ENCODE measurements at regions not wholly inside any gene's neighbourhood (a gene's known extent, or its start where the extent isn't known, plus 50 kb on each side); places are given as distances from the start of the nearest gene placed in this dataset.

- Histone ChIP-seq H3K27me3 (ENCODE audit: insufficient read depth, low read depth, low read length) (no peaks in the 10 kb centered on the region), H3K9ac (ENCODE audit: low read length) (no peak overlapping the region), H3K79me2 (replicated peaks; ENCODE audit: insufficient read depth, low read length) (no peaks in the 10 kb centered on the region)
Measured at GRCh38 chr10:30793093-30793492, 163.5 kb upstream of the LYZL2 start.

GRCh38 chr10:30792025-30792424 is 162.5 kb upstream of the LYZL2 start:
- H3K9me3 ChIP-seq (ENCODE audit: low read length), result peaks cover 3% of the 10 kb centered on the region
- no peak overlapping the region for H3K4me3 ChIP-seq (ENCODE audit: low read length)
- no peaks in the 10 kb centered on the region for H3K27me3 ChIP-seq (ENCODE audit: insufficient read depth, low read depth, low read length)
- no peak overlapping the region for H3K9ac ChIP-seq (ENCODE audit: low read length)
- TF ChIP-seq REST (IDR thresholded peaks at IDR 0.05; ENCODE audit: borderline replicate concordance), result no peak
- TF ChIP-seq RAD21 (conservative IDR thresholded peaks at IDR 0.05), result no peak
- TF ChIP-seq POLR2AphosphoS5 (IDR thresholded peaks at IDR 0.05), result no peak
- TF ChIP-seq TAF1 (IDR thresholded peaks at IDR 0.05; ENCODE audit: low read depth), result no peak
- TF ChIP-seq EP300 (conservative IDR thresholded peaks at IDR 0.05; ENCODE audit: poor library complexity, severe bottlenecking), result no peak
- TF ChIP-seq SMC3 (conservative IDR thresholded peaks at IDR 0.05; ENCODE audit: poor library complexity), result no peak
- TF ChIP-seq EZH2 (IDR thresholded peaks at IDR 0.05; ENCODE audit: borderline replicate concordance, insufficient read depth, low read length, poor library complexity, severe bottlenecking), result no peak
- TF ChIP-seq CTCF (IDR thresholded peaks at IDR 0.05; ENCODE audit: poor library complexity, severe bottlenecking), result no peak
- no peak for TF ChIP-seq MXI1 (conservative IDR thresholded peaks at IDR 0.05; ENCODE audit: poor library complexity, severe bottlenecking)
- H2AFZ ChIP-seq (ENCODE audit: low read depth, low read length), result no peak overlapping the region
- no peak overlapping the region for H3K4me2 ChIP-seq (ENCODE audit: low read length)
- H3K9me2 ChIP-seq (ENCODE audit: insufficient read depth, low read length), result no peaks in the 10 kb centered on the region
- no peaks in the 10 kb centered on the region for H4K20me1 ChIP-seq (ENCODE audit: insufficient read depth)
- no peaks in the 10 kb centered on the region for H3F3A ChIP-seq (ENCODE audit: insufficient read depth, low read length, poor library complexity, severe bottlenecking)
- no peaks in the 10 kb centered on the region for H3K36me3 ChIP-seq (ENCODE audit: insufficient read depth, low read length)
- H3K79me2 ChIP-seq (replicated peaks; ENCODE audit: insufficient read depth, low read length), result no peaks in the 10 kb centered on the region
- H3K27ac ChIP-seq (ENCODE audit: low read length), result no peak overlapping the region

More at GRCh38 chr10:30793093-30793492, 163.5 kb upstream of the LYZL2 start:
- Histone ChIP-seq H3K4me3 (ENCODE audit: low read length) (no peak overlapping the region), H3K9me2 (ENCODE audit: insufficient read depth, low read length) (no peaks in the 10 kb centered on the region), H3K4me2 (ENCODE audit: low read length) (no peak overlapping the region), H3K27ac (ENCODE audit: low read length) (no peak overlapping the region), H3K9me3 (ENCODE audit: low read length) (peaks cover 3% of the 10 kb centered on the region), H2AFZ (ENCODE audit: low read depth, low read length) (no peak overlapping the region), H3F3A (ENCODE audit: insufficient read depth, low read length, poor library complexity, severe bottlenecking) (no peaks in the 10 kb centered on the region), H3K36me3 (ENCODE audit: insufficient read depth, low read length) (no peaks in the 10 kb centered on the region), H4K20me1 (ENCODE audit: insufficient read depth) (no peaks in the 10 kb centered on the region)
- TF ChIP-seq POLR2AphosphoS5 (IDR thresholded peaks at IDR 0.05) (no peak), SMC3 (conservative IDR thresholded peaks at IDR 0.05; ENCODE audit: poor library complexity) (no peak)

GRCh38 chr10:30791197-30791611 is 161.7 kb upstream of the LYZL2 start:
- Histone ChIP-seq H3K9me2 (ENCODE audit: insufficient read depth, low read length) (no peaks in the 10 kb centered on the region), H3K27ac (ENCODE audit: low read length) (no peak overlapping the region), H3K9ac (ENCODE audit: low read length) (no peak overlapping the region), H3K4me2 (ENCODE audit: low read length) (no peak overlapping the region), H2AFZ (ENCODE audit: low read depth, low read length) (no peak overlapping the region), H3K27me3 (ENCODE audit: insufficient read depth, low read depth, low read length) (no peaks in the 10 kb centered on the region), H3K36me3 (ENCODE audit: insufficient read depth, low read length) (no peaks in the 10 kb centered on the region), H3K4me3 (ENCODE audit: low read length) (no peak overlapping the region), H3F3A (ENCODE audit: insufficient read depth, low read length, poor library complexity, severe bottlenecking) (no peaks in the 10 kb centered on the region), H3K79me2 (replicated peaks; ENCODE audit: insufficient read depth, low read length) (no peaks in the 10 kb centered on the region), H3K9me3 (ENCODE audit: low read length) (peaks cover 3% of the 10 kb centered on the region), H4K20me1 (ENCODE audit: insufficient read depth) (no peaks in the 10 kb centered on the region)
- TF ChIP-seq MXI1 (conservative IDR thresholded peaks at IDR 0.05; ENCODE audit: poor library complexity, severe bottlenecking), result no peak
- no peak for TF ChIP-seq SMC3 (conservative IDR thresholded peaks at IDR 0.05; ENCODE audit: poor library complexity)
- no peak for TF ChIP-seq TAF1 (IDR thresholded peaks at IDR 0.05; ENCODE audit: low read depth)
- no peak for TF ChIP-seq EP300 (conservative IDR thresholded peaks at IDR 0.05; ENCODE audit: poor library complexity, severe bottlenecking)
- TF ChIP-seq CTCF (IDR thresholded peaks at IDR 0.05; ENCODE audit: poor library complexity, severe bottlenecking), result no peak
- TF ChIP-seq RAD21 (conservative IDR thresholded peaks at IDR 0.05), result no peak
- TF ChIP-seq REST (IDR thresholded peaks at IDR 0.05; ENCODE audit: borderline replicate concordance), result no peak
- no peak for TF ChIP-seq POLR2AphosphoS5 (IDR thresholded peaks at IDR 0.05)
- TF ChIP-seq EZH2 (IDR thresholded peaks at IDR 0.05; ENCODE audit: borderline replicate concordance, insufficient read depth, low read length, poor library complexity, severe bottlenecking), result no peak
